ENCODE measurements at regions not wholly inside any gene's neighbourhood (a gene's known extent, or its start where the extent isn't known, plus 50 kb on each side); places are given as distances from the start of the nearest gene placed in this dataset.

GRCh38 chr7:13060173-13060572, 372.7 kb downstream of the ARL4A start:
- DNase-seq: no peak
- no peaks in the 10 kb centered on the region for H3K27me3 ChIP-seq
- TF ChIP-seq CTCF (IDR thresholded peaks at IDR 0.05): no peak
- no peaks in the 10 kb centered on the region for H3K4me1 ChIP-seq
- H3K36me3 ChIP-seq: no peaks in the 10 kb centered on the region
- intact Hi-C loops (cut with DNase I; ENCODE audit: low total_unique reads): no loop called here
- H3K27ac ChIP-seq: no peak overlapping the region
- no peak overlapping the region for H3K4me3 ChIP-seq
- H3K9me3 ChIP-seq: no peaks in the 10 kb centered on the region

GRCh38 chr7:13061115-13061514, 373.7 kb downstream of the ARL4A start:
- no peak overlapping the region for H3K4me3 ChIP-seq
- intact Hi-C loops (cut with DNase I; ENCODE audit: low total_unique reads): no loop called here
- no peaks in the 10 kb centered on the region for H3K4me1 ChIP-seq
- no peak for DNase-seq
- H3K27ac ChIP-seq: no peak overlapping the region
- H3K9me3 ChIP-seq: no peaks in the 10 kb centered on the region
- no peaks in the 10 kb centered on the region for H3K36me3 ChIP-seq
- H3K27me3 ChIP-seq: no peaks in the 10 kb centered on the region
- TF ChIP-seq CTCF (IDR thresholded peaks at IDR 0.05): no peak

- Histone ChIP-seq H3K4me1 (no peaks in the 10 kb centered on the region), H3K36me3 (no peaks in the 10 kb centered on the region), H3K4me3 (no peak overlapping the region), H3K27me3 (no peaks in the 10 kb centered on the region), H3K9me3 (no peaks in the 10 kb centered on the region), H3K27ac (no peak overlapping the region)
- intact Hi-C loops (cut with DNase I; ENCODE audit: low total_unique reads): no loop called here
- no peak for TF ChIP-seq CTCF (IDR thresholded peaks at IDR 0.05)
- DNase-seq: no peak
These were observed 375.2 kb downstream of the ARL4A start for GRCh38 chr7:13062631-13063030.

- intact Hi-C loops (cut with DNase I; ENCODE audit: low total_unique reads): no loop called here
- Histone ChIP-seq H3K4me1 (no peaks in the 10 kb centered on the region), H3K4me3 (no peak overlapping the region), H3K27me3 (no peaks in the 10 kb centered on the region), H3K36me3 (no peaks in the 10 kb centered on the region), H3K27ac (no peak overlapping the region), H3K9me3 (no peaks in the 10 kb centered on the region)
- TF ChIP-seq CTCF (IDR thresholded peaks at IDR 0.05): no peak
- DNase-seq: no peak
These were observed 379.6 kb downstream of the ARL4A start for GRCh38 chr7:13067036-13067435.

GRCh38 chr7:13068032-13068431, 380.6 kb downstream of the ARL4A start:
- Histone ChIP-seq H3K4me3 (no peak overlapping the region), H3K27me3 (no peaks in the 10 kb centered on the region), H3K9me3 (no peaks in the 10 kb centered on the region), H3K4me1 (no peaks in the 10 kb centered on the region), H3K27ac (no peak overlapping the region), H3K36me3 (no peaks in the 10 kb centered on the region)
- TF ChIP-seq CTCF (IDR thresholded peaks at IDR 0.05): no peak
- intact Hi-C loops (cut with DNase I; ENCODE audit: low total_unique reads): no loop called here
- no peak for DNase-seq

GRCh38 chr7:13069841-13070240, 382.4 kb downstream of the ARL4A start:
- Histone ChIP-seq H3K4me3 (no peak overlapping the region), H3K9me3 (no peaks in the 10 kb centered on the region), H3K4me1 (no peaks in the 10 kb centered on the region), H3K36me3 (no peaks in the 10 kb centered on the region), H3K27ac (no peak overlapping the region), H3K27me3 (no peaks in the 10 kb centered on the region)
- intact Hi-C loops (cut with DNase I; ENCODE audit: low total_unique reads): no loop called here
- TF ChIP-seq CTCF (IDR thresholded peaks at IDR 0.05): no peak
- DNase-seq: no peak
